GM12878 (cell line): ENCODE measurements at regions not wholly inside any gene's neighbourhood (a gene's known extent, or its start where the extent isn't known, plus 50 kb on each side); places are given as distances from the start of the nearest gene placed in this dataset.

Source experiments
- ATF7 ChIP-seq: fragments of 450-650 bp; IDR thresholded peaks from 2 replicates; pipeline ENCODE4 v1.6.1; 2016; ENCODE audit warnings: low read depth, mild to moderate bottlenecking
- CHD1 ChIP-seq: IDR thresholded peaks from 2 replicates; pipeline ENCODE4 v1.6.1; 2012; ENCODE audit warnings: low read depth, low read length, improper control_type of control experiment
- CREB1 ChIP-seq: IDR thresholded peaks from 2 replicates; pipeline ENCODE4 v1.6.1; 2012; ENCODE audit warnings: low read depth, mild to moderate bottlenecking, inconsistent platforms
- CTCF ChIP-seq, 3 experiments: IDR thresholded peaks in 2 of 3; conservative IDR thresholded peaks in 1 of 3; 2 replicates each; pipeline ENCODE4 v1.5.1; 2011; ENCODE audit warnings: low read depth in 3 of 3, low read length in 3 of 3, mild to moderate bottlenecking in 3 of 3, control low read depth in 2 of 3, moderate library complexity in 2 of 3, inconsistent platforms in 1 of 3, mixed read lengths in 1 of 3; ENCODE audit not compliant: control insufficient read depth in 2 of 3, insufficient read depth in 1 of 3; ENCODE audit errors: extremely low read depth in 1 of 3
- EP300 ChIP-seq, 2 experiments: fragments of 150-350 bp in 1 of 2; IDR thresholded peaks; 2 replicates each; pipeline ENCODE4 v1.6.1; 2011 to 2012; ENCODE audit warnings: low read depth in 2 of 2, low read length in 2 of 2, borderline replicate concordance in 1 of 2, improper control_type of control experiment in 1 of 2, inconsistent platforms in 1 of 2; ENCODE audit not compliant: control insufficient read depth in 1 of 2
- JUNB ChIP-seq: IDR thresholded peaks from 2 replicates; pipeline ENCODE4 v1.6.1; 2016; ENCODE audit warnings: antibody characterized with exemption, mild to moderate bottlenecking
- MAX ChIP-seq: IDR thresholded peaks from 2 replicates; pipeline ENCODE4 v1.6.1; 2012; ENCODE audit warnings: low read depth, low read length, improper control_type of control experiment
- MEF2B ChIP-seq: fragments of 450-650 bp; IDR thresholded peaks from 2 replicates; pipeline ENCODE4 v1.6.1; 2018; ENCODE audit warnings: mild to moderate bottlenecking, moderate library complexity; ENCODE audit not compliant: partially characterized antibody, poor library complexity, severe bottlenecking
- MTA2 ChIP-seq: fragments of 450-650 bp; IDR thresholded peaks from 2 replicates; pipeline ENCODE4 v1.6.1; 2016; ENCODE audit warnings: low read depth, mild to moderate bottlenecking, moderate library complexity
- NFIC ChIP-seq: IDR thresholded peaks from 2 replicates; pipeline ENCODE4 v1.6.1; 2012; ENCODE audit warnings: low read depth, mild to moderate bottlenecking, inconsistent platforms, low read length, moderate library complexity
- NKRF ChIP-seq: fragments of 450-650 bp; conservative IDR thresholded peaks from 2 replicates; pipeline ENCODE4 v1.6.1; 2017; ENCODE audit warnings: mild to moderate bottlenecking, moderate library complexity
- PML ChIP-seq: IDR thresholded peaks from 2 replicates; pipeline ENCODE4 v1.6.1; 2012; ENCODE audit warnings: low read length, inconsistent platforms
- POLR2AphosphoS5 ChIP-seq: IDR thresholded peaks from 2 replicates; pipeline ENCODE4 v1.6.1; 2011; ENCODE audit warnings: mild to moderate bottlenecking, low read length, inconsistent platforms
- RELB ChIP-seq: fragments of 450-650 bp; IDR thresholded peaks from 2 replicates; pipeline ENCODE4 v1.6.1; 2017; ENCODE audit warnings: low read depth, mild to moderate bottlenecking, moderate library complexity
- SIX5 ChIP-seq: IDR thresholded peaks from 2 replicates; pipeline ENCODE4 v1.6.1; 2011; ENCODE audit warnings: mild to moderate bottlenecking, low read depth, low read length, moderate library complexity; ENCODE audit not compliant: severe bottlenecking
- SKIL ChIP-seq: fragments of 450-650 bp; IDR thresholded peaks from 2 replicates; pipeline ENCODE4 v1.6.1; 2017; ENCODE audit warnings: mild to moderate bottlenecking, low read depth, inconsistent platforms; ENCODE audit not compliant: poor library complexity, severe bottlenecking
- SMAD1 ChIP-seq: fragments of 450-650 bp; IDR thresholded peaks from 2 replicates; pipeline ENCODE4 v1.6.1; 2018; ENCODE audit warnings: mild to moderate bottlenecking, low read depth; ENCODE audit not compliant: partially characterized antibody
- TCF12 ChIP-seq: IDR thresholded peaks from 2 replicates; pipeline ENCODE4 v1.6.1; 2011; ENCODE audit warnings: low read depth, mild to moderate bottlenecking, low read length
- USF1 ChIP-seq: IDR thresholded peaks from 2 replicates; pipeline ENCODE4 v1.6.1; 2011; ENCODE audit warnings: borderline replicate concordance, low read depth, mild to moderate bottlenecking, moderate library complexity, mixed read lengths, low read length; ENCODE audit not compliant: insufficient read depth; ENCODE audit errors: extremely low read length
- YBX1 ChIP-seq: fragments of 450-650 bp; IDR thresholded peaks from 2 replicates; pipeline ENCODE4 v1.6.1; 2016; ENCODE audit warnings: antibody characterized with exemption
- YY1 ChIP-seq: IDR thresholded peaks from 2 replicates; pipeline ENCODE4 v1.6.1; 2011; ENCODE audit warnings: low read depth, mild to moderate bottlenecking, low read length
- ZBED1 ChIP-seq: IDR thresholded peaks from 2 replicates; pipeline ENCODE4 v1.6.1; 2016; ENCODE audit warnings: borderline replicate concordance
- ZNF24 ChIP-seq: fragments of 450-650 bp; IDR thresholded peaks from 2 replicates; pipeline ENCODE4 v1.6.1; 2017; ENCODE audit warnings: antibody characterized with exemption, mild to moderate bottlenecking

- TF ChIP-seq NKRF = no peak
- TF ChIP-seq EP300 (IDR thresholded peaks at IDR 0.05; ENCODE audit: borderline replicate concordance in 1 of 2, control insufficient read depth in 1 of 2, low read depth in 2 of 2, low read length in 2 of 2) = peak; percentile 34 to 71; a peak in 3 of 4 replicates
- TF ChIP-seq USF1 = no peak
- no peak for TF ChIP-seq MEF2B
- no peak for TF ChIP-seq CHD1
- TF ChIP-seq JUNB = peak; percentile 36; the same call in 1 of the 2 replicates
- TF ChIP-seq RELB = peak; percentile 81
- no peak for TF ChIP-seq SIX5
- TF ChIP-seq SKIL = peak; percentile 31
- no peak for TF ChIP-seq ZNF24
- TF ChIP-seq NFIC = peak; percentile 34; the same call in 1 of the 2 replicates
- peak; percentile 33 for TF ChIP-seq SMAD1
- peak; percentile 78 for TF ChIP-seq ATF7
- no peak for TF ChIP-seq MTA2
- TF ChIP-seq MAX = no peak
- peak; percentile 46; the same call in 1 of the 2 replicates for TF ChIP-seq ZBED1
- TF ChIP-seq YY1 = no peak
- peak; percentile 72; the same call in 1 of the 2 replicates for TF ChIP-seq PML
- no peak for TF ChIP-seq CREB1
- no peak for TF ChIP-seq TCF12
- no peak for TF ChIP-seq CTCF (IDR thresholded peaks at IDR 0.05 in 2 of 3, conservative IDR thresholded peaks at IDR 0.05 in 1 of 3; ENCODE audit: control insufficient read depth in 2 of 3, extremely low read depth in 1 of 3, insufficient read depth in 1 of 3, low read depth in 3 of 3, low read length in 3 of 3)
- TF ChIP-seq YBX1 = no peak
- no peak for TF ChIP-seq POLR2AphosphoS5
These were observed 178.7 kb downstream of the MRPL39 start (continued) for GRCh38 chr21:25428537-25428936.
